Anterior cingulate cortex (tissue), 58 donors: ENCODE measurements at regions not wholly inside any gene's neighbourhood (a gene's known extent, or its start where the extent isn't known, plus 50 kb on each side); places are given as distances from the start of the nearest gene placed in this dataset.

ENCODE experiments used
- DNase-seq, 58 donors: peaks; one replicate each; lab custom pipeline; 2025; lab: John Stamatoyannopoulos, UW

GRCh38 chr2:187148059-187148714 is 299.2 kb upstream of the ZSWIM2 start:
- DNase-seq, result no peak

- DNase-seq, result no peak
These were observed 294.6 kb upstream of the ZSWIM2 start for GRCh38 chr2:187143537-187143936.

- DNase-seq, result no peak
These were observed 290.5 kb upstream of the ZSWIM2 start for GRCh38 chr2:187139469-187139868.

GRCh38 chr2:187138265-187138664 is 289.3 kb upstream of the ZSWIM2 start:
- no peak for DNase-seq

- DNase-seq, result no peak
These were observed 287.7 kb upstream of the ZSWIM2 start for GRCh38 chr2:187136646-187137045.

DNA sequence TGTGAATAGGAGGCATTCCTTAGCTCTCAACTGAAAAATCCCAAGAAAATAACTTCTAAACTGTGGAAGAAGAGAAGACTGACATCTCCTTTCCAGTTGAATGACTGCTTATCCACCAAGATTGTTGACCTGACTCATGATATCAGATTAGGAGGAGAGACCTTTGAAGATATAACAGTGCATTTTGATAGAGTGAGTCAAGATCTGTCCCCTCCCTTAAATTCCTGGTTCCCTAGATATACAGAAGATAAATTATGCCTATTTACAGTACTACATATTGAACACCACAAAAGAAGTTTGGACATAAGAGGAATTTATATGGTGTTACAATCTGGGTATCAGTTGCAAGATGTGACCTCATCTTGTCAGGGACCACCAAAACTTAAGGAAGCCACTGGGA is 285.3 kb upstream of the ZSWIM2 start:
- DNase-seq, result no peak

DNA sequence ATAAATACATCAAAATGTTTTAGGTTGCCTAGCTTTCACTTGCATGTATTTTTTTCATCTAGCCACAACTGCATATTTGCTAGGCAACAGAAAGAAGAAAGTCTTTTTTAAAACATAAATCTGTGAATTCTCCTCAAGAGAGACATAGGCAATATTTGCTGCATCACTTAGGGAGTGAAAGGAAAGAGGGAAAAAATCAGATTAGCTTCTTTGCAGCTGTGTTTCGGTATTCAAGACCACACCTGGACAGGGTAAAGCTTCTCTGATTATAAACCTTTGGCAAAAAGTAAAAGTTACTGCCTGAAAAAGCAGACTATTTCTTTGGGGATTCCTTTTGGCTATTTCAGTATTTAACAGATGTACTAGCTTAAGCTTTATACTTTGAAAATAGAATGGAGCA is 280.9 kb upstream of the ZSWIM2 start:
- DNase-seq, result no peak

- no peak for DNase-seq
These were observed 280.3 kb upstream of the ZSWIM2 start for GRCh38 chr2:187129306-187129705.

DNA sequence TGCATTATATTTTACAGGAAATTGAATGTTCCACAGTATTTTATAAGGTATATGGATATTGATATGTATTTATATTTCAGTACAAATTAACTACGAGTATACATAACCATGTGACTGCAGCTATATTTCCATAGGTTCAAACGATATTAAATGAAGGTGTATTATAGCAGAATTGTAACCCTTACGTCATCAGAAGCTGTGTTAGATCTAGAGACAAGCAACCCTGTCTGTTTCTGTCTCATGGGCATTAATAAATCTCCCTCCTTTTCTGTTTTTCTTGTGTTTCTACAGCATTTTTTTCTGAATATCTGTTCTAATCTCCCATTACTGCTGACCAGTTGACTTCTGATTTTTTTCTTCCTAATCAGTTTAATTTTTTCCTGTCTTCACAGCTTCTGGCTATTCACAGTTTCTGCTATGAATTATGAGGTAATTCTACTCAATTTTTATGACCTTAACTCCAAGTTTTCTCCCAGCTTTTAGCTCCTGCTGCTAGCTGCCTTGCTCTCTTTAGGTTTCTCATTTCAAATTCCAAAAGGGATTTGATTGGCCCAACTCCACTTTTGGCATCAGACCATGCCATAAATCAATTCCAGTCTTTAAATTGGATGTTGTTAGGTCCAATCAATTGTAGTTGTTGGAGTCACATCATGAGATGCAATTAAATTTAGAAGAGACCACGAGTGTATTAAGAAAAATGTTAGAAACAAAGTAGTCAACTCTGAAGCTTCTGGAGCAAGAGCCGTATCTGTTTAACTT is 277.5 kb upstream of the ZSWIM2 start:
- DNase-seq, result no peak

DNA sequence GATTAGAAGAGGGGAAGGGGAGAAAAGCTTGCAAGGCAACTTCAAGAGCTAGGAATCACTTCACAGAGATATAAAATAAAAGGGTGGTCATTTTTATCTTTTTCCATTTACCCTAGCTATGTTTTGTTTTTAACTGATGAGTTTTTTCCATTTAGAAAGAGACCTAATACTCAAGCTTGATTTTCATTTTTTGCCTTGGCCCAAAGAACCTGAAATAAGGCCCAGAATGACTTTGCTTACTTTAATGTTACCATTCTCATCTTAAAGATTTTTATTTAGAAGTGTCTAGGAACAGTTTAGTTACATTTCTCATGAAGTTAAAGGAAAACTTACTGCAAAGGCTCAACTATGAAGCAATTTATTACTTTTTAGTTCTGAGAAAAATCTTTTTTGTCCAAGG is 276.3 kb upstream of the ZSWIM2 start:
- no peak for DNase-seq

DNA sequence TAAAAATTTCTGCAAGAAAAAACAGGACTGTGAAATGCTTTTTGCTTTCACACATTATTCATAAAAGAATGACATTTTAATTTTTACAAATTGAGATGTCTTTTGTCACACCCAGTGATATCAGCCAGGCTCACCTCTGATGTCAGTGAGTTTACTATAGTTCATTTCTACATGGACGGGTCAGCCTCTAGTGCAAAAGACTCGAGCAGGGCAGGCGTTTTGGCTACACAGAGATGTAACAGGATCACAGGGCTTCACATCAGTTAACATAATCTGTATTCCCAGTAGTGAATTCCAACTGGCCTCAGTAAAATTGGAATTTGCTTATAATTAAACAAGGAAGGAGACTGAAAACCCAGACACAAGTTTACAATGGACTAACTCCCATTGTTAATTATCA is 275.6 kb upstream of the ZSWIM2 start:
- no peak for DNase-seq

GRCh38 chr2:187118331-187119099 is 269.5 kb upstream of the ZSWIM2 start:
- DNase-seq, result no peak

- DNase-seq, result no peak
These were observed 268.5 kb upstream of the ZSWIM2 start for GRCh38 chr2:187117483-187117882.

GRCh38 chr2:187115627-187116026 is 266.7 kb upstream of the ZSWIM2 start:
- no peak for DNase-seq

DNA sequence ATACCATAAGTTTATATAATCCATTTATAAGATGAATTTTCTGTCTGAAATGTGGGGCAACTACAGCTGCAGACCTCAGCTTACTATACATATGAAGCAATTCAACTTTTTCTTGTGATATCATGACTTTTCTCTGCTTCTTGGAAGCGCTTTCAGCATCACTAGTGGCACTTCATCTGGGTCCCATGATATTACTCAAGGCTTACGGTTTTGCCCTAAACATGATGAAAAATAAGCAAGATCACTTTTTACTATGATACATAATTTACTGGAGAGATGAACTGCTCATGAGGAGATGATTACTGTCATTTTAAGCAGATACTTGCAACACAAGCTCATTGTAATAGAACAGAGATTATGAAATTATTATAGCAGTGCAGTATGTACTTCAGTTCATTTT is 258.0 kb upstream of the ZSWIM2 start:
- no peak for DNase-seq

DNA sequence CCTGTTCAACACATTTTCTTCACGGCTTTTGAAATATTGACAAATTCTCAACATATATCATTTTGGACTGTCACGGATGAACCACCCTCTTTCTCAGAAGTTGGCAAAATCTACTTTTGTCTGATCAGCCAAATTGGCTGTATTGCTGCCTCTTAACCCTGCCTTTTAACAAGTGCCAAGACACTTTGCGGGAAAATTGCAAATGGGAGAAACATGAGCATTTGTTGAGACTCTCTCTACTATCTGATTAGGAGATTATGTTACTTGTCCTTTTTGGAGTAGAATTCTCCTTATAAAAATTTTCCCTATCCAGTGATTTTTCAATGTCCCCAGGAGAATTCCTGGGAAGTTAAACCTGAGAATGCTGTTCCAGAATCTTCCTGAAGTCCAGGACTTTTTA is 256.2 kb upstream of the ZSWIM2 start:
- DNase-seq, result no peak

DNA sequence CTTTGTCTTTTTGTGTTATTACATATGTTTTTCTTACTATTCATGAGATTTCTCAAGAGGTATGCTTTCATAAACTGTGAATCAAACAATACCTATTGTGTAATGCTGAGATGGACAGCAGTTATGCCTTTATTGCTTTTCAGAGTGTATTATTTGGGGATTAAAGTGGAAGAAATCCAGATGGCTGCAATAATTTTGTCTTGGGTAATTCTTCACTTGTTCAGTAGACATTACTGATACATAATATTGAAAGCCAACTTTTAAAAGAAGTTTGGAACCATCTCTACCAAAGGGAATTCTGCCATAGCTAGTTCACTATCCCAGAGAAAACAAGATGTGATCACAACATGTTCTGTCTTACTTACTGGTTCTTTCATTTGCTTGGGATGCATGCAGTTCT is 253.4 kb upstream of the ZSWIM2 start:
- DNase-seq, result no peak

DNA sequence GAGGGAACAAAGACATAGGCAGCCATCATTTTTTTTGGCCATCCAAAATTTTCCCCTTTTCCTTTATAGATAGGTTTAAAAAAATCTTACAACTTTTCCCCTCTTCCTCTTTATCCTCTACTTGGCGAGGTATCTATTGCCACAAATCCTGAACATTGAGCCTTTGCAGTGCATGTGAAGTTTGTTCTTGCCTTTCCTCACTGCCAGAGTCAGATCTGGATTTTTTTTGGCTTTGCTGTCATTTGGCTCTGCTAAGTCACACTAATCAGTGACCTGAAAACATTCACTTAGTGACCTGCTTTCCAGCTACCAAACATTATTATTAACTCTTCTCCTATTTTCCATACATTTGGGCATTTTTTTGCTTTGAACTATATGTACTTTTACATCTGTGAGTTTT is 249.2 kb upstream of the ZSWIM2 start:
- no peak for DNase-seq

- no peak for DNase-seq
These were observed 244.9 kb upstream of the ZSWIM2 start for GRCh38 chr2:187093771-187094412.

DNA sequence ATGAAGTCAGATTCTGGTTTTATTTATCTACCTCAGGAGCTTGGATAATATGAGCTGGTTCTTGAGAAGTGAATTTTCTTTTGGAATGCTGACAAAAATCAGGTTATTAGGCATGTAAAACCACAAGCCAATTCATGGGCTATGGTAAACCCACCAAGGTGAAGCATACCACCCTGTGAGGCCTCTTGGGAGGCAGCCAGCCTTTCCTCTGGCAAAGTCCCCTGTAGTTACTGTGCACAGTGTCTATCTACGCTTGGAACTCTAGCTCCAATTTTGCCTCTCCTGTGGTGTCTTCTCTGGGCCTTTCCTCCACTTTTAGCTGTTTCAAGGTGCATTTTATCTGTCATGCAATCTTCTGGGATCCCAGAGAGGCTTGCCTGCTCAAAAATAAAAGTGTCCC is 242.7 kb upstream of the ZSWIM2 start:
- DNase-seq, result no peak

GRCh38 chr2:187084524-187084923 is 235.6 kb upstream of the ZSWIM2 start:
- DNase-seq, result no peak
